DOHH2 (cell line): ENCODE measurements at regions not wholly inside any gene's neighbourhood (a gene's known extent, or its start where the extent isn't known, plus 50 kb on each side); places are given as distances from the start of the nearest gene placed in this dataset.

Source experiments
- EZH2phosphoT487 ChIP-seq: fragments of 200-600 bp; sonication (generic); IDR thresholded peaks from 2 replicates; pipeline ENCODE4 v1.6.1; 2017; ENCODE audit warnings: borderline replicate concordance, mild to moderate bottlenecking, antibody characterized with exemption, low read length, moderate library complexity, mixed read lengths
- TF ChIP-seq, protein P1 (sequence below): fragments of 200-600 bp; sonication (generic); IDR thresholded peaks from one replicate; pipeline ENCODE4 v1.5.1; 2014; ENCODE audit warnings: antibody characterized with exemption, mild to moderate bottlenecking, low read depth, low read length; ENCODE audit not compliant: poor library complexity, severe bottlenecking

DNA sequence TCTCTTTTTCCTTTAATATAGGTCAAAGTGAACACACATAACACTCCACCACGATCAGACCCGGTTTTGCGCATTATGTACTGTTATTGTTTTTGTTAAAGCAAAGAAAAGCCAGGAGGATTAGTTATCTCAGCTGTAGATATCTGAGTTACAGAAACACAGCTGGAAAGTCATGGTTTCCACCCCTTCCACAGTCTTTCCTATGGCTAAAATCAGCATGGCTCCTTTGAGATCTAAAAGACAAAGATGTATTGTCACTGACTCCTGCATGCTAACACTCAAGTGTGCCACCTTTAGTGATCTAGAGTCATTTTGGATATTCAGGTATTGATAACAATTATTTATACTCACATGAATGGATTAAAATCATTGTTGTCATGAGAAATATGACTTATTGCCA is 260.0 kb downstream of the FIGN start:
- TF ChIP-seq, protein P1, sequence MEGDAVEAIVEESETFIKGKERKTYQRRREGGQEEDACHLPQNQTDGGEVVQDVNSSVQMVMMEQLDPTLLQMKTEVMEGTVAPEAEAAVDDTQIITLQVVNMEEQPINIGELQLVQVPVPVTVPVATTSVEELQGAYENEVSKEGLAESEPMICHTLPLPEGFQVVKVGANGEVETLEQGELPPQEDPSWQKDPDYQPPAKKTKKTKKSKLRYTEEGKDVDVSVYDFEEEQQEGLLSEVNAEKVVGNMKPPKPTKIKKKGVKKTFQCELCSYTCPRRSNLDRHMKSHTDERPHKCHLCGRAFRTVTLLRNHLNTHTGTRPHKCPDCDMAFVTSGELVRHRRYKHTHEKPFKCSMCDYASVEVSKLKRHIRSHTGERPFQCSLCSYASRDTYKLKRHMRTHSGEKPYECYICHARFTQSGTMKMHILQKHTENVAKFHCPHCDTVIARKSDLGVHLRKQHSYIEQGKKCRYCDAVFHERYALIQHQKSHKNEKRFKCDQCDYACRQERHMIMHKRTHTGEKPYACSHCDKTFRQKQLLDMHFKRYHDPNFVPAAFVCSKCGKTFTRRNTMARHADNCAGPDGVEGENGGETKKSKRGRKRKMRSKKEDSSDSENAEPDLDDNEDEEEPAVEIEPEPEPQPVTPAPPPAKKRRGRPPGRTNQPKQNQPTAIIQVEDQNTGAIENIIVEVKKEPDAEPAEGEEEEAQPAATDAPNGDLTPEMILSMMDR = no peak
- TF ChIP-seq EZH2phosphoT487 = no peak
